ENCODE measurements at regions not wholly inside any gene's neighbourhood (a gene's known extent, or its start where the extent isn't known, plus 50 kb on each side); places are given as distances from the start of the nearest gene placed in this dataset.

GRCh38 chr18:67731851-67732250, 215.3 kb upstream of the DSEL start:
- no peak for TF ChIP-seq EZH2 (IDR thresholded peaks at IDR 0.05; ENCODE audit: borderline replicate concordance, low read length)
- TF ChIP-seq, protein P1, sequence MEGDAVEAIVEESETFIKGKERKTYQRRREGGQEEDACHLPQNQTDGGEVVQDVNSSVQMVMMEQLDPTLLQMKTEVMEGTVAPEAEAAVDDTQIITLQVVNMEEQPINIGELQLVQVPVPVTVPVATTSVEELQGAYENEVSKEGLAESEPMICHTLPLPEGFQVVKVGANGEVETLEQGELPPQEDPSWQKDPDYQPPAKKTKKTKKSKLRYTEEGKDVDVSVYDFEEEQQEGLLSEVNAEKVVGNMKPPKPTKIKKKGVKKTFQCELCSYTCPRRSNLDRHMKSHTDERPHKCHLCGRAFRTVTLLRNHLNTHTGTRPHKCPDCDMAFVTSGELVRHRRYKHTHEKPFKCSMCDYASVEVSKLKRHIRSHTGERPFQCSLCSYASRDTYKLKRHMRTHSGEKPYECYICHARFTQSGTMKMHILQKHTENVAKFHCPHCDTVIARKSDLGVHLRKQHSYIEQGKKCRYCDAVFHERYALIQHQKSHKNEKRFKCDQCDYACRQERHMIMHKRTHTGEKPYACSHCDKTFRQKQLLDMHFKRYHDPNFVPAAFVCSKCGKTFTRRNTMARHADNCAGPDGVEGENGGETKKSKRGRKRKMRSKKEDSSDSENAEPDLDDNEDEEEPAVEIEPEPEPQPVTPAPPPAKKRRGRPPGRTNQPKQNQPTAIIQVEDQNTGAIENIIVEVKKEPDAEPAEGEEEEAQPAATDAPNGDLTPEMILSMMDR (IDR thresholded peaks at IDR 0.05; ENCODE audit: low read length) = no peak
- H3K9me2 ChIP-seq (ENCODE audit: low read depth, low read length) = no peaks in the 10 kb centered on the region
- H3K4me3 ChIP-seq (ENCODE audit: low read depth, low read length, poor library complexity, severe bottlenecking) = no peak overlapping the region
- H3K4me1 ChIP-seq (ENCODE audit: insufficient read depth, low read length, severe bottlenecking) = no peaks in the 10 kb centered on the region
- no peaks in the 10 kb centered on the region for H4K20me1 ChIP-seq (ENCODE audit: insufficient read depth, low read length)
- no peak overlapping the region for H3K9ac ChIP-seq (ENCODE audit: low read length)
- H3F3A ChIP-seq (ENCODE audit: insufficient read depth, low read length) = no peaks in the 10 kb centered on the region
- no peak overlapping the region for H2AFZ ChIP-seq (ENCODE audit: low read length)
- no peak overlapping the region for H3K4me2 ChIP-seq (ENCODE audit: low read length)
- no peaks in the 10 kb centered on the region for H3K27me3 ChIP-seq (ENCODE audit: insufficient read depth, low read length)
- H3K36me3 ChIP-seq (ENCODE audit: insufficient read depth, low read length) = no peaks in the 10 kb centered on the region
- H3K9me3 ChIP-seq (ENCODE audit: low read length) = no peaks in the 10 kb centered on the region
- no peaks in the 10 kb centered on the region for H3K79me2 ChIP-seq (ENCODE audit: insufficient read depth, low read length)
- no peak overlapping the region for H3K27ac ChIP-seq (ENCODE audit: low read depth, low read length, poor library complexity, severe bottlenecking)

DNA sequence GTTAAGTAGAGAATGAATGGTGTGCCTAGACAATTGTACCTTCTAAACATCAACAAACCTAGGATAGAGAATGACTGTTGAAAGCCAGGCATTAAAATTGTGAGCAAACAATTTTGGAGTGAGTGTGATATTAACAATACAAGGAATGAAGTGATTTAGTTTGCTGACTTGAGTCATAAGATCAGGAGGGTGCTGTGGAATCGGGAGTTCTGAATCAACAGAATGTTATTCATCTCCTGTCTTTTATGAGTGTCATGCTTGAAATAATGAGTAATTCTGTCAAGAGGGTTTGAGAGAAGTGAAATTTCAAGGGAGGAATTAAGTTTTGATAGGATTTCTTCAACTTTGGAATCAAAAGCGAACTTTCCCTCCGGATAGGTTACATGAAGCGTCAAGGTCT, 214.4 kb upstream of the DSEL start:
- H2AFZ ChIP-seq (ENCODE audit: low read length) = no peak overlapping the region
- no peaks in the 10 kb centered on the region for H3K9me3 ChIP-seq (ENCODE audit: low read length)
- no peaks in the 10 kb centered on the region for H3F3A ChIP-seq (ENCODE audit: insufficient read depth, low read length)
- no peaks in the 10 kb centered on the region for H3K79me2 ChIP-seq (ENCODE audit: insufficient read depth, low read length)
- H3K4me2 ChIP-seq (ENCODE audit: low read length) = no peak overlapping the region
- H3K27ac ChIP-seq (ENCODE audit: low read depth, low read length, poor library complexity, severe bottlenecking) = no peak overlapping the region
- no peak for TF ChIP-seq EZH2 (IDR thresholded peaks at IDR 0.05; ENCODE audit: borderline replicate concordance, low read length)
- TF ChIP-seq, protein P1 (IDR thresholded peaks at IDR 0.05; ENCODE audit: low read length) = no peak
- H3K9me2 ChIP-seq (ENCODE audit: low read depth, low read length) = no peaks in the 10 kb centered on the region
- no peak overlapping the region for H3K9ac ChIP-seq (ENCODE audit: low read length)
- no peaks in the 10 kb centered on the region for H3K4me1 ChIP-seq (ENCODE audit: insufficient read depth, low read length, severe bottlenecking)
- no peaks in the 10 kb centered on the region for H4K20me1 ChIP-seq (ENCODE audit: insufficient read depth, low read length)
- H3K4me3 ChIP-seq (ENCODE audit: low read depth, low read length, poor library complexity, severe bottlenecking) = no peak overlapping the region
- H3K36me3 ChIP-seq (ENCODE audit: insufficient read depth, low read length) = no peaks in the 10 kb centered on the region
- H3K27me3 ChIP-seq (ENCODE audit: insufficient read depth, low read length) = no peaks in the 10 kb centered on the region

- H2AFZ ChIP-seq (ENCODE audit: low read length) = no peak overlapping the region
- TF ChIP-seq, protein P1 (IDR thresholded peaks at IDR 0.05; ENCODE audit: low read length) = no peak
- TF ChIP-seq EZH2 (IDR thresholded peaks at IDR 0.05; ENCODE audit: borderline replicate concordance, low read length) = no peak
- no peak overlapping the region for H3K4me2 ChIP-seq (ENCODE audit: low read length)
- H4K20me1 ChIP-seq (ENCODE audit: insufficient read depth, low read length) = no peaks in the 10 kb centered on the region
- no peaks in the 10 kb centered on the region for H3K79me2 ChIP-seq (ENCODE audit: insufficient read depth, low read length)
- H3F3A ChIP-seq (ENCODE audit: insufficient read depth, low read length) = no peaks in the 10 kb centered on the region
- H3K9me3 ChIP-seq (ENCODE audit: low read length) = no peaks in the 10 kb centered on the region
- no peaks in the 10 kb centered on the region for H3K27me3 ChIP-seq (ENCODE audit: insufficient read depth, low read length)
- H3K27ac ChIP-seq (ENCODE audit: low read depth, low read length, poor library complexity, severe bottlenecking) = no peak overlapping the region
- H3K9ac ChIP-seq (ENCODE audit: low read length) = no peak overlapping the region
- H3K4me1 ChIP-seq (ENCODE audit: insufficient read depth, low read length, severe bottlenecking) = no peaks in the 10 kb centered on the region
- H3K4me3 ChIP-seq (ENCODE audit: low read depth, low read length, poor library complexity, severe bottlenecking) = no peak overlapping the region
- no peaks in the 10 kb centered on the region for H3K9me2 ChIP-seq (ENCODE audit: low read depth, low read length)
- no peaks in the 10 kb centered on the region for H3K36me3 ChIP-seq (ENCODE audit: insufficient read depth, low read length)
These were observed 211.8 kb upstream of the DSEL start for GRCh38 chr18:67728364-67728763.

All from OCI-LY1 (cell line).